GM18951 (cell line): ENCODE measurements at regions not wholly inside any gene's neighbourhood (a gene's known extent, or its start where the extent isn't known, plus 50 kb on each side); places are given as distances from the start of the nearest gene placed in this dataset.
"Not testable (repeated sequence)": the region's sequence is repeated elsewhere in the genome, so short reads cannot be mapped to it uniquely, and the experiment has no call there.

Experiments
- POLR2A ChIP-seq: IDR thresholded peaks from 4 replicates; pipeline ENCODE4 v1.6.1; 2011; ENCODE audit warnings: mild to moderate bottlenecking; ENCODE audit not compliant: insufficient read length, insufficient read depth; ENCODE audit errors: extremely low read depth
- in situ Hi-C: fragments of 300-500 bp; cut with MboI; formaldehyde crosslinking; loops from one replicate; pipeline ENCODE4 v1.12.0; 2022; ENCODE audit warnings: low sequenced_read_pairs, mixed read lengths, inconsistent platforms; ENCODE audit not compliant: unreplicated experiment

DNA sequence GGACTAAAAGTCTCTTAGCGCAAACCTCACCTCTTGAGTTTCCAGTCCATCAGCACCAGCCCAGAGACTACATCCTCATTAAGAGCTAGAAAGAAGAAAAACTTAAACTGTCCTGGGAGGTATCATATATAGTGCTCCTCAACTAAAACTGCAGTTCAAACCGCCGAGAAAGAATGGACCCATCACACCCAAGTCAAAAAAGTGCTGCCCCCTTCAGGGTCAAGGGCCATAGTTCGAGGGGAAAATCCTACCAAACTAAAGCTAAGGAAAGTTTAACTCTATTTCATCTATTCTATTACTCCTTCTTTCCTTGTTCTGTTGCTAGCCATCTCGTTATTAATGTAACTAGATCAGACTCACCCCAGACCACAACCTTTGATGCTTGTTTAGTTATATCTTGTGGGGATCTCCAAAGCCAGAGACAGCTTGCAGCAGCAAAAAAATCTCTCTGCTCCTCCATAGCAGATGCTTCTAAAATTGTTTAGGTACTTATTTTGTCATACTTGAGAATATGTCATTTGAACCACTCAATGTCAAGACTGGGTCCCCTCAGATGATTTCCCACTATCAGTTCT, 134.5 kb upstream of the RMP24 start:
- no peak for TF ChIP-seq POLR2A
- in situ Hi-C loops = no loop called here

DNA sequence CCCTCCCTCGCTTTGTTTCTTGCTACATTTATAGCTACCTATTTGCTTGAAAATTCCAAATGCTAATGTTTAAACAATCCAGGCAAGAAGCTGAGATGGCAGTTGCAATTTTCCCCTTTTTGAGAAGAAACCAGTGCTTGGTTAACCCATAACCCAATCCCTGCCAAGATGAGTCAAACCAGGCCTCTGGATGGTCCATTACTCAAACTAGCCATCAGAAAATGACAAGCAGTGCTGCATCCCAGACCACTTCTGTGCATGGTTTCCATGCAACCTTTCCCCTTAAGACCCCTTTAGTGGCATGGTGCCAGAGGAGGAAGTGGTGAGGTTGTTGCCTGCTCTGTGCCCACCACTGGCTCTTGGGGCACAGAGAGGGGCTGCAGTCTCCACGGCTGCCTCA, 131.2 kb upstream of the RMP24 start:
- in situ Hi-C loops = no loop called here
- no peak for TF ChIP-seq POLR2A

DNA sequence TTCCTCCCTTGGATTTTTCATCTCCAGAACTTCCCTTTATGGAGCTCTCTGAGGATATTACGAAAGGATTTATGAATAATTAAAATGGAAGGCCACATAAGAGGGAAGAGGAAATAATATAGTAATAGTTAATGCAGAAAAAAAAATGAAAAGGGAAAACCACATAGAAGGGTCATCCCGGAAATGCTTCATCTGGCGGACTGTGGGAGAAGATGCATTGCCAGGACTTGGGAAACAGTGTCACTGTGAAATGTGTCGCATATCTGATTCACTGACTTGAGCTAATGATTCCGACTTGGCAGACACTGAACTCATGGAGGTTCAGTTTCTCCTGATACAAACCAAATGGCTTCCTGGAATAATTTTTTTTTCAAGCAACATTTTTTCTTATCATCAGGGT, 129.9 kb upstream of the RMP24 start:
- no peak for TF ChIP-seq POLR2A
- in situ Hi-C loops = no loop called here

DNA sequence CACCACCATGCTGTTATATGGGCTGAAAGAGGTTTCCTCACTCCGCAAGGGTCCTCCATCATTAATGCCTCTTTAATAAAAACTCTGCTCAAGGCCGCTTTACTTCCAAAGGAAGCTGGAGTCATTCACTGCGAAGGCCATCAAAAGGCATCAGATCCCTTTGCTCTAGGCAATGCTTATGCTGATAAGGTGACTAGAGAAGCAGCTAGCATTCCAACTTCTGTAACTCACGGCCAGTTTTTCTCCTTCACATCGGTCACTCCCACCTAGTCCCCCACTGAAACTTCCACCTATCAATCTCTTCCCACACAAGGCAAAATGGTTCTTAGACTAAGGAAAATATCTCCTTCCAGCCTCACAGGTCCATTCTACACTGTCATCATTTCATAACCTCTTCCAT, 124.2 kb upstream of the RMP24 start:
- in situ Hi-C loops = not testable (repeated sequence)

DNA sequence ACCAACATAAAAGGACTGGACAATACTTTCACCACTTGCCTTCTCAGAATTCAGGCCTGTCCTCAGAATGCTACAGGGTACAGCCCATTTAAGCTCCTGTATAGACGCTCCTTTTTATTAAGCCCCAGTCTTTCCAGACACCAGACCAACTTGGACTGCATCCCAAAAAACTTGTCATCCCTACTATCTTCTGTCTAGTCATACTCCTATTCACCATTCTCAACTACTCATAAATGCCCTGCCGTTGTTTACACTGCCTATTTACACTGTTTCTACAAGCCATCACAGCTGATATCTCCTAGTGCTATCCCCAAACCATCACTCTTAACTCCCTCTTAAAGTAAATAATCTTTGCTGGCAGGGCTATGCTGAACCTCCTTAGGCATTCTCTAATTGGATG, 123.2 kb upstream of the RMP24 start:
- in situ Hi-C loops = not testable (repeated sequence)

DNA sequence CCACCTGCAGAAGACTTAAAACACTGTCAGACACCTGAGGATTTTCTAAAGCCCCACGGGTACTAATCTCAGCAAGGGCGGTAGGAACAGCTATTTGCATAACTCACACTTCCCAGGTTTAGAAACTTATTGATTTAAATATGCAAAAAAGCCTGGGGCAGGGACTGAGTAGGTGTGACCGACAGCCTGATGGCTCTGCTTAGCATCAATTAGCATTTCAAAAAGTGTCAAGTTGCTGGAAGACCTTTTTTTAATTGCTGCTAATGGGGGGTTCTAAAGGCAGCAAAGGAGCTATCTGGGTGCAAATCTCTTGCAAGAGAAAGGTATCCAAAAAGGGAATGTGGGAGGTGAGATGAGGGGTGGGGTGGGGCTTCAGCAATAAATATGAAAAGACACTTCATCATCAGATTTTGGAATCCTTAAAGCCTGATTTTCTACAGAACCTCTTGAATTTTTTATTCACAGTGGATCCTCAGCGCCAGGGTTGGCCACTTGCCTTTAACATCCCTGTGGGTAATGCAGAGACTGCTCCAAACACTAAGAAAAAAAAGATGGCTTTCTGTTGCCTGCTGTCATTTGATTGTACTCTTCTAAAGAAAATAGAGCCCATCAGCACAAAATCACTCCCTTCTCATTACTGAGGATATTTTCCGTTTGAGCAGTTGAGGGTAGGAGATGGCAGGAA, 121.1 kb upstream of the RMP24 start:
- in situ Hi-C loops = no loop called here
- TF ChIP-seq POLR2A = no peak

DNA sequence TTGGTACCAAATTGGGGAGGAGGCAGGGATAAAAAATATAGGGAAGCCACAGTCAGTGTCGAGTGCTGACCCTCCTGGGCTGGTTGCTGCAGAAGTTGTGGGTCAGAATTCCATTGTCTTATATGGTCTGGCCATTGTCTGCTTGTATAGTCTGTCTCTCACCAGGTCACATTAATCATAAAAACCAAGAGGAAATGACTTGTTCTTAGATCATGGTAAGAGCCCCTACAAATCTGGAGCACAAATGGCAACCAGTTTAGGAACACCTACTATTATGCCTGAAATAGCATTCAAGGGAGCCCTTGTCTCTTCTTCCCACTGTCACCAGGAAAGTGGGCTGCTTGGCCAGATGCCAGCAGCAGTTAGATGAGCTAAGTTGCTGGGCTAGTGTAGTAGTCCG, 119.7 kb upstream of the RMP24 start:
- in situ Hi-C loops = no loop called here

DNA sequence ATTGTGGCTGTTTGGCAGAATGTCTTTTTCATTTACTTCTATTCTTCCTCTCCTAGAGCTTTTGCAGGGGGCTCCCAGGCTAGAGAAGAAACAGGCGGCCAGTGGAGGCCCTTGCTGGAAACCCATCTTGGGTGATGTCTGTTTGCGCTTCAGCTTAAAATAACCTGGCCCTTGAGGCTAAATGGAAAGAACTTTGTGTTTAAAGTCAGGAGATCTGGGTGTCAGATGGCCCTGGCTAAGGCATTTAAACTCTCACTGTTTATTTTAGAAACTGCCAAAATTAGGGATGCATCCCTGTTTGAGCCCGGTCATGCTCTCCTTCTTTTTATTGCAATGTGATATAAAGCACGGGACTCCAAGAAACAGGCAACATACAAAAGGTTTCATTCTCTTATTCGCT, 118.4 kb upstream of the RMP24 start:
- no peak for TF ChIP-seq POLR2A
- in situ Hi-C loops = no loop called here

More for the DNA sequence above, 119.7 kb upstream of the RMP24 start:
- TF ChIP-seq POLR2A = no peak

DNA sequence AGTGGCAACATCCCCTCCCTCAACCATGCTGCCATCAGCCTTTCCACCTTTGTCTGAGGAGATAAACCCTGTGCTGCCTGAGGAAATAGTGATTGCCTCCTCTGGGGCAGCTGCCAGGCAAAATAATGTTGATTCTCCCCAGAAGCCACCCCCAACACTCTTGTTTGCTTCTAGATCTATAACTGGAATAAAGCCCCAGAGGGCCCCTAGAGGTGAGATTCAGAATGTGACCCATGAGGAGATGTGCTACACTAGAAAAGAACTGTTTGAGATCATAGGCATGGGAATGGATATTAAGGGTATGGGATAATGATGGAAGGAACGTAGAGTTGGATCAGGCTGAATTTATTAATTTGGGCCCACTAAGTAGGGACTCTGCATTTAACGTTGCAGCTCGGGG, 116.3 kb upstream of the RMP24 start:
- no peak for TF ChIP-seq POLR2A
- in situ Hi-C loops = no loop called here

DNA sequence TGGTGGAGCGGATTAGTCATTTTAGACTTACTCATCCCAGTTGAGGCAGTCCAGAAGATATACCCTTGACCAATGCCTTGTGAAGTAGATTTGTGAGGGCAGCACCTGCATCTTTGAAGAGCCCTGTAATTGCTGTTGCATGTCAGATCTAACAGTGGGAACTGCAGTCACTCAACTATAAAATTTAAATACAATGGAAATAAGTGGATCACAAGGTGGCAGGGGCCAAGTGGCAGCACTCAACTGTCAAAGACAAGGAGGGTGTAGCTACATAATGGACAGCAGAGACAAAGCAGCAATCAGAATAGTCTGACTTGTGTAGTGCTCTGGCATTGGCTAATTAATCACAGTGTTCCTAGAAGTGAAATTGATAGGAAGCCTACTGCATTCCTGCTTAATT, 115.8 kb upstream of the RMP24 start:
- in situ Hi-C loops = not testable (repeated sequence)

DNA sequence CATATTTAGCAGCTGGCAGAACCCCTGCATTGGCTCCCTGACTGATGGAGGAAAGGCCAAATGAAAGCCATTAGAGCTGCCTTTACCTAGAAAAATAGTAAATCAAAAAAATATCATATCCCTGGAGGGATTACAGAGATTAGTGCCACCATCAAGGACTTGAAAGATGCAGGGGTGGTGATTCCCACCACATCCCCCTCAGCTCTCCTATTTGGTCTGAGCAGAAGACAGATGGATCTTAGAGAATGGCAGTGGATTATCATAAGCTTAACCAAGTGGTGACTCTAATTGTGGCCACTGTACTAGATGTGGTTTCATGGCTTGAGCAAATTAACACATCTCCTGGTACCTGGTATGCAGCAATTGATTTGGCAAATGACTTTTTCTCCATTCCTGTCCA, 114.9 kb upstream of the RMP24 start:
- in situ Hi-C loops = not testable (repeated sequence)

DNA sequence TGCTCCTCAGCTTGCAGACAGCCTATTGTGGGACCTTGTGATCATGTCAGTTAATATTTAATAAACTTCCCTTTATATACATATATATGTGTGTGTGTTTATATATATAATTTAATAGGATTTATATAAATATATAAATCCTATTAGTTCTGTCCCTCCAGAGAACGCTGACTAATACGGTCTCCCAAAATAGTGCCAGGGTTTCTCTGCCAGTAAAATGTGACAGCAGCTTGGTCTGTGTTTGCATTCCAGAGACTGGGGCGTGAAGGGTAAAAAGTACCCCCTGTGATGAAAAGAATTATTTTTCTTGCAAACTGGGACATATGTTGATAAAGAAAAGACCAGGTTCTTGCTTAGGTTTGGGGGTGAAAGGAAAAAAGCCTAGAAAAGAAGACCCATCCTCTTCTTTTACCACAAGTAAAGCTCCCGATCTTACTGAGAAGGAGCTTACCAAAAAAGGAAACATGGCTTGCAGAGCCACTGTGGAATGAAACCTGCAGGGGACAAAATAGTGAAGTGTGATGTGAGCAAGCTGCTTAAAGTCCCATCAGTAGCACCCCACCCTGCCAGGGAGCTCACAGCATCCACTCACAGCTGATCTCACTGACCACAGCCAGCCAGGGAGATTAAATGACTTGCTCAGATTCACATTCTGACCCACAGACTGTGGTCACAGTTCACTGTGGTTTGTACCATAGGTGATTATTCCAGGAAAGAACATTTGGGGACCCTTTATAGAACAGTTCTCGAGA, 110.9 kb upstream of the RMP24 start:
- in situ Hi-C loops = no loop called here
- no peak for TF ChIP-seq POLR2A

DNA sequence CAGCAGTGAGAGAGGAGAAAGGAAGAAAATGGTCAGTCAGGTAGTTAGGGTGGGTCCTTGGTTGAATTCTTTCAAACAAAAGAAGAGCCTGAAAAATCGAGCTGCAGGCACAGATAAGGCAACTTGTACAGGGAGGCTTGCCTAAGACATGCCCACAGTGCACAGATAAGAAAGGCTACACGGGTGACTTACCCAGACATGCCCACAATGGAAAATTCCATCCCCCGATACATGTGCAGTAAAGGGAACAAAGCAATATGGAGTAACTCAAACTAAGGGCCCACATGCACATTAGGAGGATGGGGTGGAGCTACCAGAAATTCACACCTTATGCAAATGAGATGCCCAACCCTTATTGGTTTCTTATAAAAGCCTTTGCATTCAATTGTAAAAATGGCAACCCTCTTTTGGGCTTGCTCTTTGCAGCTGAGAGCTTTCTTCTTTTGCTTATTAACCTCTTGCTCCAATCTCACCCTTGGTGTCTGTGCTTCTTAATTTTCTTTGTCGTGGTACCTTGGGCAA, 110.3 kb upstream of the RMP24 start:
- no peak for TF ChIP-seq POLR2A
- in situ Hi-C loops = no loop called here

DNA sequence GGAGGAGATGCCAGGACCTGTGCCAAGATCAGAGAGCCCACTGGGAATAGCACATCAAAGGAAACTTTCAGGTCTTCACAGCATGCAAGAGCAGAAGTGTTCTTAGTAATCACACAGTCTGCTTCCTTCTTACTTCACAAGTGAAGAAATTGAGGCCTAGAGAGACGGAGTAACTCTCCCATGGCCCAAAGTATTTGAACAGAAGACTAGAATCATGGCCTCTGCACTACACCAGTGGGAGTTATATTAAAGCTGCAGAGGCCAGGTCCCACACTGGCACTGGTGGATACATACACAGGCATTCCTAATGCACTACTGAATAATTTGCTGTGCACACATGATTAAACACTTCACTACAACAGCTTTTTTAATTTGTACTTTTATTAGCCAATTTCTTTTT, 107.6 kb upstream of the RMP24 start:
- in situ Hi-C loops = no loop called here
- no peak for TF ChIP-seq POLR2A
